H9 (cell line): ENCODE measurements at regions not wholly inside any gene's neighbourhood (a gene's known extent, or its start where the extent isn't known, plus 50 kb on each side); places are given as distances from the start of the nearest gene placed in this dataset.

Experiments used
- DNase-seq: peaks from one replicate; pipeline ENCODE4 v3.0.0-alpha.2; 2017
- H2AFZ ChIP-seq: one replicate; pipeline ENCODE4 v1.6.1; 2013; ENCODE audit warnings: mild to moderate bottlenecking, low read length, control low read depth, moderate library complexity
- H2AK5ac ChIP-seq: 2 replicates; pipeline ENCODE4 v1.6.1; 2013; ENCODE audit warnings: low read length, control low read depth, mixed read lengths; ENCODE audit not compliant: insufficient read length
- H2BK120ac ChIP-seq: one replicate; pipeline ENCODE4 v1.6.1; 2013; ENCODE audit warnings: low read depth, mild to moderate bottlenecking, low read length, control low read depth, inconsistent platforms; ENCODE audit not compliant: poor library complexity, severe bottlenecking
- H2BK12ac ChIP-seq: 2 replicates; pipeline ENCODE4 v1.6.1; 2013; ENCODE audit warnings: low read length, control low read depth, mixed read lengths, low read depth; ENCODE audit not compliant: insufficient read length
- H2BK15ac ChIP-seq: 2 replicates; pipeline ENCODE4 v1.6.1; 2013; ENCODE audit warnings: low read depth, low read length, control low read depth
- H2BK20ac ChIP-seq: one replicate; pipeline ENCODE4 v1.6.1; 2013; ENCODE audit warnings: low read depth, mild to moderate bottlenecking, low read length, control low read depth, inconsistent platforms; ENCODE audit not compliant: poor library complexity, severe bottlenecking
- H2BK5ac ChIP-seq: 2 replicates; pipeline ENCODE4 v1.6.1; 2013; ENCODE audit warnings: low read length, control low read depth, mixed read lengths; ENCODE audit not compliant: insufficient read length
- H3K14ac ChIP-seq: 2 replicates; pipeline ENCODE4 v1.6.1; 2013; ENCODE audit warnings: low read length, control low read depth; ENCODE audit not compliant: insufficient read depth
- H3K18ac ChIP-seq: 2 replicates; pipeline ENCODE4 v1.6.1; 2013; ENCODE audit warnings: low read depth, mild to moderate bottlenecking, mixed read lengths, low read length, control low read depth; ENCODE audit not compliant: insufficient read length
- H3K23ac ChIP-seq: 2 replicates; pipeline ENCODE4 v1.6.1; 2013; ENCODE audit warnings: low read length, control low read depth, mixed read lengths, low read depth; ENCODE audit not compliant: insufficient read length
- H3K23me2 ChIP-seq: 2 replicates; pipeline ENCODE4 v1.6.1; 2013; ENCODE audit warnings: low read depth, mild to moderate bottlenecking, mixed read lengths, low read length, control low read depth; ENCODE audit not compliant: insufficient read length, poor library complexity, severe bottlenecking
- H3K27ac ChIP-seq: 2 replicates; pipeline ENCODE4 v1.5.1; 2013; ENCODE audit warnings: low read length, control low read depth, mixed read lengths, low read depth; ENCODE audit not compliant: insufficient read length
- H3K27me3 ChIP-seq: 2 replicates; pipeline ENCODE4 v1.6.1; 2013; ENCODE audit warnings: low read length, control low read depth, inconsistent platforms; ENCODE audit not compliant: insufficient read depth
- H3K4ac ChIP-seq: 2 replicates; pipeline ENCODE4 v1.6.1; 2013; ENCODE audit warnings: low read depth, mild to moderate bottlenecking, control low read depth, inconsistent platforms, low read length, moderate library complexity
- H3K4me1 ChIP-seq: 2 replicates; pipeline ENCODE4 v1.6.1; 2013; ENCODE audit warnings: low read length, control low read depth, inconsistent platforms; ENCODE audit not compliant: insufficient read depth
- H3K4me2 ChIP-seq: 2 replicates; pipeline ENCODE4 v1.6.1; 2013; ENCODE audit warnings: low read length, control low read depth, mixed read lengths; ENCODE audit not compliant: insufficient read length, insufficient read depth
- H3K56ac ChIP-seq: 2 replicates; pipeline ENCODE4 v1.6.1; 2013; ENCODE audit warnings: low read depth, mild to moderate bottlenecking, mixed read lengths, low read length, control low read depth; ENCODE audit not compliant: insufficient read length
- H3K79me1 ChIP-seq: 2 replicates; pipeline ENCODE4 v1.6.1; 2013; ENCODE audit warnings: low read depth, mild to moderate bottlenecking, moderate library complexity, low read length, control low read depth, inconsistent platforms; ENCODE audit not compliant: insufficient read depth, poor library complexity, severe bottlenecking
- H3K79me2 ChIP-seq: 2 replicates; pipeline ENCODE4 v1.6.1; 2013; ENCODE audit warnings: low read length, control low read depth, inconsistent platforms; ENCODE audit not compliant: insufficient read depth
- H3K9ac ChIP-seq: 2 replicates; pipeline ENCODE4 v1.6.1; 2013; ENCODE audit warnings: low read length, control low read depth, mixed read lengths; ENCODE audit not compliant: insufficient read length; ENCODE audit errors: extremely low read depth
- H3K9me3 ChIP-seq: one replicate; pipeline ENCODE4 v1.6.1; 2013; ENCODE audit warnings: low read depth, low read length, inconsistent platforms; ENCODE audit not compliant: control insufficient read depth
- H3T11ph ChIP-seq: one replicate; pipeline ENCODE4 v1.6.1; 2013; ENCODE audit warnings: mild to moderate bottlenecking, low read length, control low read depth, inconsistent platforms
- H4K20me1 ChIP-seq: one replicate; pipeline ENCODE4 v1.6.1; 2013; ENCODE audit not compliant: control insufficient read depth, insufficient read length, insufficient read depth
- H4K5ac ChIP-seq: 2 replicates; pipeline ENCODE4 v1.6.1; 2013; ENCODE audit warnings: low read depth, mild to moderate bottlenecking, mixed read lengths, low read length, control low read depth; ENCODE audit not compliant: insufficient read length
- H4K8ac ChIP-seq: replicated peaks from 2 replicates; pipeline ENCODE4 v1.6.1; 2013; ENCODE audit warnings: low read length, control low read depth, mixed read lengths, low read depth; ENCODE audit not compliant: insufficient read length
- H4K91ac ChIP-seq: 2 replicates; pipeline ENCODE4 v1.6.1; 2013; ENCODE audit warnings: low read depth, mild to moderate bottlenecking, moderate library complexity, mixed read lengths, low read length, control low read depth; ENCODE audit not compliant: insufficient read length
- H3K27ac Mint-ChIP-seq, 3 experiments: 2 replicates in 2 of 3; 3 replicates in 1 of 3; pipeline ENCODE4 v1.8.0; 2020 to 2021; ENCODE audit warnings: mixed read lengths in 3 of 3, mild to moderate bottlenecking in 1 of 3, moderate library complexity in 1 of 3
- H3K27me3 Mint-ChIP-seq: 2 replicates; pipeline ENCODE4 v1.8.0; 2021; ENCODE audit warnings: low read depth, mild to moderate bottlenecking, moderate library complexity, mixed read lengths
- H3K36me3 Mint-ChIP-seq, 3 experiments: 2 replicates in 2 of 3; 3 replicates in 1 of 3; pipeline ENCODE4 v1.8.0; 2020 to 2021; ENCODE audit warnings: low read depth in 3 of 3, mixed read lengths in 3 of 3; ENCODE audit not compliant: insufficient read depth in 1 of 3
- H3K4me1 Mint-ChIP-seq, 2 experiments: 2 replicates each; pipeline ENCODE4 v1.8.0; 2020; ENCODE audit warnings: mixed read lengths in 2 of 2
- H3K4me3 Mint-ChIP-seq, 2 experiments: 2 replicates in 1 of 2; 3 replicates in 1 of 2; pipeline ENCODE4 v1.8.0; 2020 to 2021; ENCODE audit warnings: mild to moderate bottlenecking in 2 of 2, mixed read lengths in 2 of 2, moderate library complexity in 1 of 2
- H3K9me3 Mint-ChIP-seq, 2 experiments: 2 replicates in 1 of 2; 3 replicates in 1 of 2; pipeline ENCODE4 v1.8.0; 2020; ENCODE audit warnings: mild to moderate bottlenecking in 2 of 2, mixed read lengths in 2 of 2, moderate library complexity in 1 of 2
- CTCF ChIP-seq: fragments of 200-600 bp; sonication (generic); conservative IDR thresholded peaks from 3 replicates; pipeline ENCODE4 v1.8.0; 2021; ENCODE audit warnings: antibody characterized with exemption, mild to moderate bottlenecking
- WGBS: extraction: QIAGEN DNeasy Blood & Tissue Kit; methylation state at CpG from one replicate; pipeline ENCODE4 v1.1.7; 2013; ENCODE audit warnings: missing lambda C conversion rate, low lambda C conversion rate, mixed read lengths; ENCODE audit not compliant: insufficient read length; ENCODE audit errors: extremely low coverage; 5-methylcytosine and 5-hydroxymethylcytosine counted together

DNA sequence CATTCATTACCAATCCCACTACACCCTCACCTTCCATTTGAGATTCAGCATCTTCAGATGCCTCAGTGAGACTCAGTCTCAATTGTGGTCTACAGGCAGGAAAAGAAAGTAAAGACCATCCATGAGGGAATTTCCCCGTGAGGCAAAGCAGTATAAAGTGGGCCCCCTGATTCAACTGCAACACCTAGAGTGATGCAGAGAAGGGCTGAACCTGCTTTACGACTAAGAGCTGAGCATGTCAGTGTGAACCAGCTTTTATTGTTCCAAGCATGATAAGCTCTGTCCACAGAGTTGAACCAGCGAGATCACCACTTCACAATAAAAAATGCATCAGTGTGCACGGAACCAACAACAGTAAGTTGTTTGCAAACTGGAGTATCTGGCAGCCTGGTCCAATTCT, 357.6 kb upstream of the ATP5MC3 start:
- H2BK15ac ChIP-seq, result no peak overlapping the region
- Mint-ChIP-seq H3K27ac (no peak overlapping the region), H3K27me3 (no peaks in the 10 kb centered on the region; the same call in 1 of the 2 replicates), H3K9me3 (peaks cover 0 to 7% of the 10 kb centered on the region in 2 experiments; a peak in 4 of 5 replicates), H3K4me1 (0 out of 4 replicates have a peak, but pooled peaks cover 0 to 3% of the 10 kb centered on the region in 2 experiments), H3K4me3 (no peak overlapping the region), H3K36me3 (peaks cover 0 to 11% (median 2%) of the 10 kb centered on the region in 3 experiments; a peak in 2 of 7 replicates)
- H3K79me1 ChIP-seq, result no peaks in the 10 kb centered on the region
- no peaks in the 10 kb centered on the region for H3K23me2 ChIP-seq
- H3K79me2 ChIP-seq, result no peaks in the 10 kb centered on the region
- no peak for TF ChIP-seq CTCF
- no peaks in the 10 kb centered on the region for H3K4me1 ChIP-seq
- H2BK5ac ChIP-seq, result no peak overlapping the region
- no peak overlapping the region for H3K4me2 ChIP-seq
- H4K20me1 ChIP-seq, result no peaks in the 10 kb centered on the region
- H3K18ac ChIP-seq, result no peak overlapping the region
- H3K4ac ChIP-seq, result no peak overlapping the region
- H3K9me3 ChIP-seq, result no peaks in the 10 kb centered on the region
- WGBS, result no CpG with 5 or more reads among the region's 4 CpGs
- H2BK12ac ChIP-seq, result no peak overlapping the region
- H3T11ph ChIP-seq, result no peak overlapping the region
- no peak overlapping the region for H3K27ac ChIP-seq
- H4K91ac ChIP-seq, result no peak overlapping the region
- H4K8ac ChIP-seq, result no peak overlapping the region
- H3K14ac ChIP-seq, result no peak overlapping the region
- no peak overlapping the region for H4K5ac ChIP-seq
- H2AFZ ChIP-seq, result no peak overlapping the region
- H2BK20ac ChIP-seq, result no peak overlapping the region
- H3K27me3 ChIP-seq, result no peaks in the 10 kb centered on the region
- no peak overlapping the region for H2AK5ac ChIP-seq
- no peak overlapping the region for H3K9ac ChIP-seq
- no peak overlapping the region for H3K56ac ChIP-seq
- no peak overlapping the region for H3K23ac ChIP-seq
- H2BK120ac ChIP-seq, result no peak overlapping the region
- no peak for DNase-seq
